Head of caudate nucleus (tissue), 42 donors: ENCODE measurements at regions not wholly inside any gene's neighbourhood (a gene's known extent, or its start where the extent isn't known, plus 50 kb on each side); places are given as distances from the start of the nearest gene placed in this dataset.
A peak's percentile ranks its signal among the peaks of the same experiment; 100 is the strongest.
"Not testable (repeated sequence)": the region's sequence is repeated elsewhere in the genome, so short reads cannot be mapped to it uniquely, and the experiment has no call there.

Source experiments
- DNase-seq, 42 donors: peaks; one replicate each; pipeline versions ENCODE4 v3.0.0 to v3.0.0-alpha.2; 2020 to 2021; ENCODE audit warnings: mixed read lengths in 7 of 42
- intact Hi-C: fragments of 100-400 bp; cut with DNase I; formaldehyde crosslinking; loops from one replicate; pipeline ENCODE4 v1.15.0; 2022

DNA sequence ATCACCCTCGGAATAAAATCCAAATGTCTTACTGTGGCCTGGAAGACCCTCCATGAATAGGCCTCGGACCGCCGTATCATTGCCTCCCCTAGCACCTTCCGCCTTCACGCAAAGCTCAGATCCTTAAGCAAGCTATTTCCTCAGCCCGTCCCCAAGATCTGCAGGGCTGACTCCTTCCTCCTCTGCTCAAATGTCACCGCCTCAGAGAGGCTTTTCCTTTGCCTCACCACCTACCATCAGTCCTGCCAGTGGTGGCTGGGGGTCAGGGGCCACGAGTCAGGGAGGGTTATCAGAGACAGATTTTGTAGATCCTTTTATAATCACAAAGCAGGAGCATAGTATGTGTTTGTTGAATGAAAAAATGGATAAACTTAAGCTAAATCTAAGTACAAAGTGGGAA lies 74.4 kb upstream of the KIF2A start:
- intact Hi-C loops: no loop called here
- DNase-seq: no peak

DNA sequence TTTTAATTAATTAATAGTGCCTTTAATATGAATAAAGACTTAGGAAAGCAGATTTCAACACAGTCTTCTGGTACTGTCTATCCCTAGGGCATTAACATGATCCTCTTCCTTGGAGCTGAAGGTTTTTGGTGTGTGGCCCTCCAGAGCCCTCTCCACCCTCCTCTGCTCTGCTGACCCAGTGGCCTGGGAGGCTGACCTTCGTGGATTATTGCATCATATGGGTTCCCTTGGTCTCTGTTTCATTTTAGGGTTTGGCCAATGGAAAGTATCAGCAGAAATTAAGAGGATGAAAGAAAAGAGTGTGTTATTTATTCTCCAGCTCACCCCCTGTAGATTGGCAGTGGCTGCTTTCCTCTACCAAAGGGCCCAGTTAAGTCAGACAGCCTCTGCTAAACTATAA lies 73.8 kb upstream of the KIF2A start:
- DNase-seq, intact Hi-C loops: not testable (repeated sequence)

DNA sequence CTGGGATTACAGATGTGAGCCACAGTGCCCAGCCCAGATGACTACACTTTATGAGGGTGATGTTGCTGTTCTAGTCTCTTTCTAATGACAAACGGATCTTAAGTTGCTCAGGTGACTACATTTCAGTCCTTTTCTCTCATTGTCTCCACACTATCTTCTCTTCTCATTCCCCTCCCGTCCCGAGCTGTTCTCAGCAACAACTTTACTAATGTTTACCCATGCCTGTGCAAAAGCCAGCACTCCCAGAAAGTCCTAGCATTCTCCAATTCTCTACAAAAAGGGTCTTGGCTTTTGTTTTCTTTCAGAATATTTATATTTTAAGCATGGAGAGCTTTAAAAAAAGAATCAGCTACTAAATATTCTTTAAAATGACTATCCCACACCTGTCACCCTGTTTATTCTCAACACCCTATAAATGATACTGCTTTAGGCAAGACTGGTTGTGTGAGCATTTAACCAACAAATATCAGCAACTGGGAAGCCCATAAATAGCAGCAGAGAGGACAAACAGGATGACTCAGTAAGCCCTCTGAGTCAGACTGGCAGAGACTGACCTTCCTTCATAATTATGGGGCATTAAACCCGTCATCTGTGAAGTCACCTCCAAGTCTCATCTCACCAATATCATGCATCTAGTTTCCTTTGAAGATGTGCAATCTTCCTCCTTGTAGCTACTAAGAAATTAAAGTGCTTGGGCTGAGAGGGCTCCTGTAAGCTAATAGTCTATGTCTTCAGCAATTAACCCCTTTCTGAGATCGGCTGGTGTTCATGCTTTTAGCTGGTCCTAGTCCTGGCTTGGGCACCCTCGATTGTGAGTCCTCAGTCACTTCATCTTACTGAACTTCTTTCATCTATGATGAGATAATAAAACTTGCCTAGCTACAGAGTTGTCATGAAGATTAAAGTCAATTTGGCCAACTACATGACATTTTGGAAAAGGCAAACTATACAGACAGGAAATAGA lies 72.6 kb upstream of the KIF2A start:
- DNase-seq, intact Hi-C loops: not testable (repeated sequence)

DNA sequence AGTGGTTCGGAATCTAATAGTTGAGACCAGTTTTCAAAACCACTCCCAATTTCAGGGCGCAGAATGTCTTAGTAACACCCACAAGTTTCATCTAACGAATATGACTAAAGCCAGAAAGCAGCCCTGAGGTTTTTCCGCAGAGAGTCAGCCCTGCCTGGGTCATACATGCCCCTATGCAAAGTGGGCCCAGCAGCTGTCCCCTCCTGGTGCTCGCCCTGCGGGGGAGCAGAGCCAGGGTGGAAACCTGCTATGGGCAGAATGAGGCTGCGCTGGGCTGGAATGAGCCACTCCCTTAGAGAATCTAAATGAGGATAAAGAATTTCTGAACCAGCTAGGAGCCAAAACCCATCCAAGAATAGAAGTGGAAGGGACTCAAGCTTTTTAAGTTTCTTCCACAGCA lies 69.4 kb upstream of the KIF2A start:
- peak in 21 of 42 donors; percentile 8 to 47 (median 19) for DNase-seq
- intact Hi-C loops: not testable (repeated sequence)

DNA sequence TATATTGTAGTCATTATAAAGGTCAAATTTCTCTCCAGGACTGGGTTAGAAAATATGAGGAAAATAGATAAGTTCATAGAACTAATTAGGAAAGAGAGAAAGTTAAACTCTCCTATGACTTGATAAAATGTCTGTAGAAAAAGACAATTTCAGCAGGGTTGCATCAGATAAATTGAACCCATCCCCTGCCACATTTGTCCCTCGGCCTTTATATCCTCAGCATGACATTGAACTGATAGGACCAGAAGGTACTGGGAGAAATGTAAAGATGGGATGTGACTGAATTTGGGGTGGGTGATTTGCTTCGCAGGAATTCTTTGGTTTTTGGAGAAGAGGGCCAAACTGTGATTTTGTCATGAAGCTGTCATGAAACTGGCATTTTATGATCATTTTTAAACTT lies 68.1 kb upstream of the KIF2A start:
- DNase-seq, intact Hi-C loops: not testable (repeated sequence)

DNA sequence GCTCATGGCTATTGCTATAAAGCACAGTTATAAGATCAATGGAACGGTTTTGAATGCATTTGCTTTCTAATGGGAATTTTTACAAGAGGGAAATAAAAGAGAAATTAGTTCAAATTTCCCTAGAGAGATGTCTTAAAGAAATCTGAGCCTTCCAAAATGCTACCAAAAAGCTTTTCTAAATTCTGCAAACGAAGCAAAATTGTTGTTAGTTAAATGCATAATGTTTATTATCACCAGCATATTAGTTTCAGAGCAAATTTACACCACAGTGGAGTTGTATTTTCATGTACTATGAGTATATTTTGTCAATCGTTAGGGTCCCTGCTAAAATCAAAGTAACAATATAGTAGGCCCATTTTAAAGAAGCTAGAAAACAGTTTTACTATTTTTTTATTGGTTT lies 67.4 kb upstream of the KIF2A start:
- DNase-seq, intact Hi-C loops: not testable (repeated sequence)

DNA sequence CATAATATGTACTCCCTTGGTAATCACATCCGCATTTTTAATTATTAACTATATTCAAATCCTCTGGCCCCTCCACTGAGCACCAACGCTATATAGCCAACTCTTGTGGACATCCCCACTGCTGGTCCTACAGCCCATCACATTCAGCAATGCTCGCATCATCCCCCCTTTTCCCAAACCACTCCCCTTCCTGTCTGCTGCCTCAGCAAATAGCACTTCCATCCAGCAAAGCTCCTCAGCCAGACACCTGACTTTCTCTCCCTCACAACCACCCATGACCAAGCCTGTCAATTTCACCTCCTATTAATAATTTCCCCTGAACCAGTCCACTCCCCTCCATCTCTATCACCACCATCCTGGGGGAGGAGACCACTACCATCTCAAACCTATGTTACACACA lies 65.5 kb upstream of the KIF2A start:
- intact Hi-C loops, DNase-seq: not testable (repeated sequence)

DNA sequence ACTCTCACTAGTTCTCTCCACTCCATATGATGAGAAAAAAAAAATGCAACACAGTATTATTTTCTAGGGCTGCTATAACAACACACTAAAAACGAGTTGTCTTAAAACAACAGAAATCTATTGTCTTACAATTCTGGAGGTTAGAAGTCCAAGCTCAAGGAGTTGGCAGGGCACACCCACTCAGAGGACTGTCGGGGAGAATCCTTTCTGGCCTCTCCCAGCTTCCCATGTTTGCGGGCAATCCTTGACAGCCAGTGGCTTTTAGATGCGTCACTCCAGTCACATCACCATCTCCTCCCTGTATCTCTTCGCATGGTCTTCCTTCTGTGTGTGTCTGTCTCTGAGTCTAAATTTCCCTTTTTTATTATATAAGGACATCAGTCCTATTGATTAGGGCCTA lies 64.0 kb upstream of the KIF2A start:
- intact Hi-C loops: not testable (repeated sequence)

DNA sequence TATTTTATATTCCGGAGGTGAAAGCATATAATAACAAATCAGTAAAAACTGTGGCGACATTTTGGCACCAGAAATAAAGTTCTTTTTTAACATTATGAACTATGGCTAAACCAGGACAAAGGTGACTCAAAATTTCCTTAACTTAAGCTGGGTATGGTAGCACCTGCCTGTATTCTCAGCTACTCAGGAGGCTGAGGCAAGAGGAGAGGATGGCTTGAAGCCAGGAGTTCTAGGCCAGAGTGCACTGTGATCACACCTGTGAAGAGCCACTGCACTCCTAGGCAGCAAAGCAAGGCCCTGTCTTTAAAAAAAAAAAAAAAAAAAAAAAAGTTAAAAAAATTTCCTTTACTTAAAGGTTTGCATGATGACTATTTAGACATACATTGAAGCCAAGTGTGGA lies 63.0 kb upstream of the KIF2A start:
- intact Hi-C loops: not testable (repeated sequence)

More for the DNA sequence above, 64.0 kb upstream of the KIF2A start:
- not testable (repeated sequence) for DNase-seq

DNA sequence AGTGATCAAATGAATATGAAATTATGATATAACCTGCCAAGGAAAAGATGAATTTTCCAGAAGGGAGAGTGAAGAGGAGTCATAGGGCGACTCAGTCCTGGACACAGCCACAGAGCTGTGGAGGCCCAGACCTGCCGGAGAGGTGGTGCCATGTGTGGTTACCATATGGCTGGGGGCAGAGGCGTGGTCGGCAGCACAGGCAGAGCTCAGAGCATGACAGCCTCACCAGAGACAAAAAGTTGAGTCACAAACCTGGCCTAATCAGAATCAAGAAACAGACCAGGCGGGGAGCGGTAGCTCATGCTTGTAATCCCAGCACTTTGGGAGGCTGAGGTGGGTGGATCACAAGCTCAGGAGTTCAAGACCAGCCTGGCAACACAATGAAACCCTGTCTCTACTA lies 57.8 kb upstream of the KIF2A start:
- DNase-seq, intact Hi-C loops: not testable (repeated sequence)

More for the DNA sequence above, 63.0 kb upstream of the KIF2A start:
- not testable (repeated sequence) for DNase-seq

DNA sequence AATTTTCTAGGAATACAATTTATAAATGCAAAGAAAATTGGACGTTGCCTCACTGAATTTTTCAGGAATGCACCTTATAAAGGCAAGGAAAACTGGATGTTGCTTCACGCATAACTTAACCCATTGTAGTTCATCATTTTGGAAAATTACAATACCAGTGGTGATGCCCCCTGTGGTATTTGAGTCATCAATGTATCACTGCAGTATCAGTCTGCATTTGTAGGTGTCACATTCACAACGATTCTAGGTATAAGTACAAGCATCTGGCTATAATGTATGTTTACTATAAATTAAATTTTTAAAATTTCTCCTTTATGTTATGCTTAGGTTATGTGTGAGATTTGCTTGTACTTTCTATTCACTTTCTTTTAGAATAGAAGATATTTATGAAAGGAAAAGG lies 55.9 kb upstream of the KIF2A start:
- intact Hi-C loops, DNase-seq: not testable (repeated sequence)

DNA sequence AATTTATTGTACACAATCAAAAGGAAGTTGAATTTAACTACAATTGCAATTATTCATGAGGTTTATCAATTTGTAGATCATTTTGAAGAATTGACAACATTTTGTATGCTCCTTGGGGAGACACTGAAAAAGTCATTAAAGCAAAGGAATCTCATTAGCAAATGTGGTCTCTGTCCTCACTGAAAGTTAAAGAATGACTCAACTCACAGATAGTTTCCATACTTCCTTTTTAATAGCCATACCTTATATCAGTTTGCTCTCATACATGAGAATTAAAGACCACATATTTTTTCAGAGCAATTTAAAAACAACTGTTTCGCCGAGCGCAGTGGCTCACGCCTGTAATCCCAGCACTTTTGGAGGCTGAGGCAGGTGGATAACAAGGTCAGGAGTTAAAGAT lies 55.1 kb upstream of the KIF2A start:
- DNase-seq, intact Hi-C loops: not testable (repeated sequence)

DNA sequence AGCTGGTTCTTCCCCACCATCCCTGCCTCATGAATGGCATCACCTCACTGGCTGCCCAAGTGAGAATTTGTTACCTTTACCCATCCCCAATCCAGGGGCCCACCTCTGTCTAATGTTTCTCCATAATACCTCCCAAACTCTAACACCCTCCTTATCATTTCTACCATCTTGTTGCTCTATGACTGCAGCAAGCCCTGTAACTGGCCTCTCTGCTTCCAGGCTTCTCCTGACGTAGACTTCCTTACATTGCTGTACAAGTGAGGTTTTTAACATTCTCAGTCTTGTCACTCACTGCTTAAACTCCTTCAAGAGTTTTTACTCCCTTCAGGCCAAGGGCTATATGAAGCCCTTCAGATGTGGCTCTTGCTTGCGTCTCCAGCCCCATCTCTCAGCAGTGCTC lies 53.5 kb upstream of the KIF2A start:
- DNase-seq, intact Hi-C loops: not testable (repeated sequence)

DNA sequence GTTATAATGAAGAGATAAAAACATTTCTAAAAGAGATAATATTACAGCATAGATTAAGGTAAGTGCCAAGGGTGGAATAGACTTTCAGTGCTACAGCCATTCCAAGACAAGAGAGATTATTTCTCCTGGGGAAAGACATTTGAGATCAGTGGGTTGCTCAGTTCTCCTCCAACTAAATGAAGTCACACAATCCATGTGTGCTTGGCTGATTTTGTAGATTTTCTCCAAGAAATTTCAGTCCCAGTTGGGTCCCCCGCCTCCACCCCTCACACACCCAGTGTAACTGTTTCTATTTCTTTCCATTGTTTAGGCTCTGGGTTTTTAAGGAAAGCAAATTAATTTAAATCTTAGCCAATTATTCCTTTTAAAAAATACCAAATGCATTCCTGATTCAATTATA lies 50.5 kb upstream of the KIF2A start:
- DNase-seq, intact Hi-C loops: not testable (repeated sequence)

DNA sequence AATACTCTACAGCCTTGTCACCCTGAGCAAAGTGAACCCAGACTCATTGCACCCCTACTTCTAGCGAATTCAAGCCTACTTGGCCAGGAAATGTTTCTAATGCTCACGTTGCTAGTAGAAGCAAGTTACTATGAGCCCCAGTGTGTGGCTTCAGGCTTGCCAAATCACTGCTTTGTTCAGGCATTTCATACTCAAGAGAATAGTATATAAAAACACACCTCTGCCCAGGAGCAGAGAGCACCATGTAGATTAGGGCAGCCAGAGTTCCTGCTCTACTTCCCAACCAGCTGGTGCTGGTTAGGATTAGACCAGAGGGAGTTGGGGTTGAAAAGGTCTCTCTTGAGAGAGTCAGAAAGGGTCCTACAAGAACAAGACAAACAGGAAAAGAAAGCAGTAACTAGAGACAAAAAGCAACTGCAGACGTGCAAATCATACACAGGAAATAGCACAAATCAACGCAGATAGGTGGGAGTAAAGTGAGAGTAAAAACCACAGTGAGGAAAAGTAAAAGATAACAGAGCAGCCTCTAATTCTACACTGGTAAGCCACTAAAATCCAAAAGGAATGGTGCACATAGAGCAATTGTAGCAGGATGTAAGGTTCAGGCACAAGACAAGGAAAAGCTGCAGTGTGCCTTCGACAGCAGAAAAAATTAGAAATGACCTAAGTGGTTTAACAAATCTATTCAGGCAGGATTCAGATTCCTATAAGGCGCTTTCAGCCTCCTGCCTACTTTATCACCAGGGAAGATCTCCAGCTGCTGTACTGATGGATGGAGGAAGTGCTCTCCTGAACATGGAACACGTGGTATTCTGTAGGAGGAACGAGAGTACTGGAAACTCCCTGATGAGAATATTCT lies 49.6 kb upstream of the KIF2A start:
- DNase-seq: peak in 1 of 42 donors; percentile 18
- intact Hi-C loops: no loop called here
